ENCODE measurements at regions not wholly inside any gene's neighbourhood (a gene's known extent, or its start where the extent isn't known, plus 50 kb on each side); places are given as distances from the start of the nearest gene placed in this dataset.

DNA sequence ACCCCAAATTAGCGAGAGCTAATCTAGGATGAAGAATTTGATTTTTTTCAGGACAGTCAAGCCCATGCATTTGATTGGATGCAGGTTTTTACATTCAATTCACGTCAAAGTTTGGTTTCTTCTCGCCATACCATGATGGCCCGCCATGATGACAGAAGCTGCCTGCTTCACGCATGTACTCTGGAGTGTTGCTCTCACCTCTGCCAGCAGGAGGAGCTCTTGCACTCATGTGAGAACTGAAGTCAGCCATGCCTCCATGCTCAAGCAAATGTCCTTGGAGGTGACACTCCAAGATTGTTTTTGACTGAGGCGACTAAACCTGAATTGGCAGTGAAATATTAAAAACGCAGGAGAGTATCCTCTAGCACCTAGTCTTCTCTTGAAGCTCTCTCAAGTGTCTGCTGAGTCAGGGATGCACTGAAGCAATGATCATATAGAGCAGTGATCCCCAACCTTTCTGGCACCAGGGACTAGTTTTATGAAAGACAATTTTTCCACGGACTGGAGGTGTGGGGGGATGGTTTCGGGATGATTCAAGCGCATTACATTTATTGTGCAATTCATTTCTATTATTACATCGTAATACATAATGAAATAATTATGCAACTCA lies 120.9 kb downstream of the SAMMSON start:
- peak; percentile 20 for DNase-seq (ENCODE audit: low read depth)

- DNase-seq (ENCODE audit: low read depth), result no peak
Measured at GRCh38 chr3:70127192-70127591, 127.7 kb downstream of the SAMMSON start.

DNA sequence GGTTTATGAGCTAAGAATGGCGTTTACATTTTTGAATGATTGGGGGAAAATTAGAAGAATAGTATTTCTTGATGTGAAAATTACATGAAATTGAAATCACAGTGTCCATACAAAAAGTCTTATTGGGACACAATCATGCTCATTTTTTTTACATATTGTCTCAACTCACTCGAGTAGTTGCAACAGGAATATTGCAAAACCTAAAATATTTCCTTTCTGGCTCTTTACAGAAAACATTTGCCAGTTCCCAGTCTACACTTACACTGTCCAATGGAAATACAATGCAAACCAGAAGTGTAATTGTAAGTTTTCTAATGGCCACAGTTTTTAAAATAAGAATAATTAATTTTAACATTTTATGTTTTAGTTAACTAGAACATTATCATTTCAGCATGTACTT lies 137.8 kb downstream of the SAMMSON start:
- DNase-seq (ENCODE audit: low read depth), result no peak

GRCh38 chr3:70138606-70139005 lies 139.1 kb downstream of the SAMMSON start:
- no peak for DNase-seq (ENCODE audit: low read depth)
